D721Med (cell line): ENCODE measurements at regions not wholly inside any gene's neighbourhood (a gene's known extent, or its start where the extent isn't known, plus 50 kb on each side); places are given as distances from the start of the nearest gene placed in this dataset.
"Not testable (repeated sequence)": the region's sequence is repeated elsewhere in the genome, so short reads cannot be mapped to it uniquely, and the experiment has no call there.

Experiments used
- DNase-seq: peaks from one replicate; pipeline ENCODE4 v3.0.0; 2011; ENCODE audit warnings: low spot score; ENCODE audit not compliant: insufficient read length
- FAIRE-seq: peaks from 2 replicates; lab custom pipeline; 2011; peaks lifted over from hg19 to GRCh38; lab: Jason Lieb, UNC
- TF ChIP-seq, protein P1 (sequence below): IDR thresholded peaks from 2 replicates; pipeline ENCODE4 v1.5.1; 2012; ENCODE audit warnings: mild to moderate bottlenecking, control low read depth; ENCODE audit not compliant: insufficient read depth; ENCODE audit errors: missing control alignments

DNA sequence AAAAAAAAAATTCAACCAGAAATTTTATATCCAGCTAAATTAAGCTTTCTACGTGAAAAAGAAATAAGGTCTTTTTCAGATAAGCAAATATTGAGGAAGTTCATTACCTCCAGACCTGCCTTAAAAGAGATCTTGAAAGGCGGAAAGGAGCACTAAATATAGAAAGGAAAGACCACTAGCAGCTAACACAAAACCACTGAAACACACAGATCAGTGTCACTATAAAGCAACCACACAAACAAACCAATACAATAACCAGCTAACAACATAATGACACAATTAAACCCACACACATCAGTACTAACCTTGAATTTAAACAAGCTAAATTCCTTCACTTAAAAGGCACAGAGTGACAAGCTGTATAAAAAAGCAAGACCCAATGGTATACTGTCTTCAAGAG lies 958.3 kb downstream of the TSN start:
- FAIRE-seq: no peak
- TF ChIP-seq, protein P1, sequence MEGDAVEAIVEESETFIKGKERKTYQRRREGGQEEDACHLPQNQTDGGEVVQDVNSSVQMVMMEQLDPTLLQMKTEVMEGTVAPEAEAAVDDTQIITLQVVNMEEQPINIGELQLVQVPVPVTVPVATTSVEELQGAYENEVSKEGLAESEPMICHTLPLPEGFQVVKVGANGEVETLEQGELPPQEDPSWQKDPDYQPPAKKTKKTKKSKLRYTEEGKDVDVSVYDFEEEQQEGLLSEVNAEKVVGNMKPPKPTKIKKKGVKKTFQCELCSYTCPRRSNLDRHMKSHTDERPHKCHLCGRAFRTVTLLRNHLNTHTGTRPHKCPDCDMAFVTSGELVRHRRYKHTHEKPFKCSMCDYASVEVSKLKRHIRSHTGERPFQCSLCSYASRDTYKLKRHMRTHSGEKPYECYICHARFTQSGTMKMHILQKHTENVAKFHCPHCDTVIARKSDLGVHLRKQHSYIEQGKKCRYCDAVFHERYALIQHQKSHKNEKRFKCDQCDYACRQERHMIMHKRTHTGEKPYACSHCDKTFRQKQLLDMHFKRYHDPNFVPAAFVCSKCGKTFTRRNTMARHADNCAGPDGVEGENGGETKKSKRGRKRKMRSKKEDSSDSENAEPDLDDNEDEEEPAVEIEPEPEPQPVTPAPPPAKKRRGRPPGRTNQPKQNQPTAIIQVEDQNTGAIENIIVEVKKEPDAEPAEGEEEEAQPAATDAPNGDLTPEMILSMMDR: no peak
- no peak for DNase-seq

DNA sequence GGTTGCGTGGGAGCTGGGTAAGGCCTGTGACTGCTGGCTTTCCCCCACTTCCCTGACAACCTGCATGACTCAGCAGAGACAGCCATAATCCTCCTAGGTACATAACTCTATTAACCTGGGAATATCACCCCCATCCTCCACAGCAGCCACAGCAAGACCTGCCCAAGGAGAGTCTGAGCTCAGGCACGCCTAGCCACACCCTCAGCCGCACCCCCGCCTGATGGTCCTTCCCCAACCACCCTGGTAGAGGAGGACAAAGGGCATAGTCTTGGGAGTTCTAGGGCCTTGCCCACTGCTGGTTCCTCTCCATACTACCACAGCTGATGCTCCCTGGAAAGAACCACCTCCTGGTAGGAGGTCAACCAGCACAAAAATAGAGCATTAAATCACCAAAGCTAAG lies 965.4 kb downstream of the TSN start:
- DNase-seq, FAIRE-seq: not testable (repeated sequence)

DNA sequence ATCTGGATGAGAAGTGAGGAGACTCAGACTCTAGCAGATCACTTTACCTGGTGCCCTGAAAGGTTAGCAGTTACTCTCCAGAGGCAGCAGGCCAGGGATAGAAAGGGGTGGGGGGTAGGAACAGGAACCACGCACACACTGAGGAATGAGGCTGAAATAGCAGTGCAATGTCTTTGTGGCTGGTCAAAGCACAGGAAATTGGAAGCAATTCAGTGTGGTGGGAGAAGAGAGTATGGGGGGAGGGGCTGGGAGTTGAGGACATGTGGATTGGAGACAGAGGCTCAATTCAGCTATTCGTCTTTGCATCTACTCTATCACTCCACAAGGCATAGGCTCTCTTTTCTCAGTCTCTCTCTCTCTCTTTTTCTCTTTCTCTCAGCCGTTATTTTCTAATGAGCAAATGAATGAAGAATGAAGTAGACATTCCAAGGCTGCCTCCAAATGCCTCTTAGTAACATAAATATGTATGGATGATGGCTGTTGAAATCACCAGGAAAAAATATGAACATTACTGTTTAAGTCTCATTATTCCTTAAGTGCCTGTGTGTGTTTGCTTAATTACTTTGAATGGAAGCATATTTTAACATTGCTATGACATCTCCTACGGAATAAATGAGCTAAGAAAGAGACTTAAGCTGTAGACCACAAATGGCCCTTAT lies 979.4 kb downstream of the TSN start:
- TF ChIP-seq, protein P1: no peak
- FAIRE-seq: no peak
- no peak for DNase-seq

DNA sequence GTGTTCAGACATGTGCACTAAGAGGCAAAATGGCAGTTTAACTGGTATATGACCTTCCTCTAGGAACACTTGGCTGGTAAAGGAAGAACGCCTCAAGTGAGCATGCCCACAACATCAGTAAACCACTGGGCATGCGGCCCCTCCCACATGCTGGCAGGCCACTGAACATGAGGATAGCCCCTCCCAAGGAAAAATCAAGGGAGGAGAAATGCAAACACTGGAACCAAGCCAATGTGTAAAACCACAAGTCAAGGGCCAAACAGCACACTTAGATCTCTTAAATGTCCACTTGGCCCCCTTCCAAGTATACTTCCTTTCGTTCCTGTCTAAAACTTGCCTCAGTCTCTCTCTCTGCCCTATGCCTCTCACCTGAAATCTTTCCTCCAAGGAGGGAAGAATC lies 980.8 kb downstream of the TSN start:
- TF ChIP-seq, protein P1: no peak
- DNase-seq (no peak), FAIRE-seq (no peak)

DNA sequence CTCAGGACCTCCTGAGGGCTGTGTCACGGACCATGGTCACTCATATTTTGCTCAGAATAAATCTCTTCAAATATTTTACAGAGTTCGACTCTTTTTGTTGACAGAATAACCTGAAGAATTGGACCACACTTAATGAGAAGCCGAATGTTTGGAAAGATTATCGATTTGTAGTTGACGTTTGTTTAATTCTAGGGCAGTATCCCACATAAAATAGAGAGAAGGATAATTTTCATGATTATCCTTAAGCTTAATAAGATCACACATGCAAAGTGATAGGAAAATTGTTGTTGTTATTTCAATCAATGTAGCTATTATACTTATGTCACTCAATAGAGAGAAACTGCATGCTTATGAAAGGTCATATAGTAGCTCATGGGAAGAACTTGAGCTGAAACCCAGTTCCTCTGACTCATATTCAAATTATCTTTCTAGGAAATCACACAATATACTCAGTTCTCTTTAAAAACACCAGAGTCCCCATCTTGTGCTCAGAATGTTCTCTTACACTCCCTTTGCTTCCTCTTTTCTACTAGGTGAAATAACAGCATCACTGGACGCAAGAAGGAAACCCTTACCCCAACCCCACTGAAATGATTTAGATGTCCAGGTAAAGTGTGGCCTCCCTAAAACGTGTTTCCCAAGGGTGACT lies 982.1 kb downstream of the TSN start:
- FAIRE-seq: no peak
- DNase-seq: no peak
- TF ChIP-seq, protein P1: no peak

DNA sequence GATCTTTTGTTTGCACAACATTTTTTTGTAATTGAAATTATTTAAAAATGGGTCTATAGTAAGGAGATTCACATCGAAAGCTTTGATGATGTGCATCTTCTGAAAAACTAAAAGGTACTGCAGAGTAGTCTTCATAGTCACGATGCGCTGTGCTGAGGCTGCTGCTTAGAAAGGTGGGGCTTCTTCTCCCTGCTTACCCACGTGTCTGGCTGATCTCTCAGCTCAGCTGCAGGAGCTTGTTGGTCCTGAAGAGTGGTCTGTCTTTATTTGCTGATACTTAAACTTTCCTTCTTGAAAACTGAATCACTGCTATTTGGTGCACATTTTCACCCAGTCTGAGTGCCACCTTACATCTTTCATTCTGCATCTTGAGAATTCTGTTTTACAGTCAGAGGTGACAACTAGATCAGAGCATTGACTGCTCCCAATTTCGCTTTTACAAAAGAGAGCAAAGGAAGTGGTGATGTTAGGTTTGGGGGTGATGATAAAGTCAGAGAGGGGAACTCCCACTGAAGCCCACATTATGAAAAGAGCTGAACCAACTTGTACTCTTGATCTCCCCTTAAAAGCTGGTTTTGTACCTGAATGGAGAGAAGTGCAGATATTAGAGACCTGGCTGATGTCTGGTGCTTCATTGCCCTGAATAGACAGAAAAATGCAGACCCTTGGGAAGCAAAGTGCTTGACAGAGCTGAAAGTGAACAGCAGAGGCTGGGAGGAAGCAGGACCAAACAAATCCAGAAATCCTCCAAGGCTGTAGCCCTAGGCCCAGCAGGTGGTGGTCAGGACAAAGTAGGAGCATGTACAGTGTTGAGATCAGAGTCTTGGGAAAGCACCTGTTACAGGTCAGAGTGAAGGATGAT lies 984.5 kb downstream of the TSN start:
- FAIRE-seq (no peak), DNase-seq (no peak)
- TF ChIP-seq, protein P1: no peak

DNA sequence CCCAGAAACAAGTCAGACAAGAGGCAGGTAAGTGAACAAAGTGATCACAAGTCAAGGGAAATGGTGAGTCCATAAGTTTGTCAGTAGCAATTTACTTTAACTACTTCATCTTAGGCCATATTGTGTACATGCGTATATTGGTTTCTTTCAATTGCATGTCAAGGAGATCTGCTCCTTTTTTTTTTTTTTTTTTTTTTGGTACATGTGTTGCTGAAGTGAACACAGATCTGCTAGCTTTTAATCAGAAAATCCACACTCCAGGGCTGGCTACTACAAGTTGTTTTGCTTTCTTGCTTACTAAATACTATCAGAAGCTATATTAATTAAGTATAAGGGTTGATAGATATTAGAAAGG lies 985.1 kb downstream of the TSN start:
- TF ChIP-seq, protein P1: no peak
- DNase-seq: no peak
- no peak for FAIRE-seq
